GM23248 (cell line): ENCODE measurements at regions not wholly inside any gene's neighbourhood (a gene's known extent, or its start where the extent isn't known, plus 50 kb on each side); places are given as distances from the start of the nearest gene placed in this dataset.

Experiments used
- EZH2 ChIP-seq: fragments of 200-600 bp; sonication (generic); IDR thresholded peaks from 2 replicates; pipeline ENCODE4 v1.6.1; 2018; ENCODE audit warnings: antibody characterized with exemption, mild to moderate bottlenecking; ENCODE audit not compliant: insufficient read depth, poor library complexity, severe bottlenecking
- EZH2phosphoT487 ChIP-seq: fragments of 200-600 bp; sonication (generic); IDR thresholded peaks from 2 replicates; pipeline ENCODE4 v1.6.1; 2018; ENCODE audit warnings: antibody characterized with exemption, moderate library complexity, mild to moderate bottlenecking, low read depth; ENCODE audit not compliant: insufficient read depth

GRCh38 chr20:48463916-48464315 is 363.9 kb downstream of the PREX1 start:
- TF ChIP-seq EZH2 (no peak), EZH2phosphoT487 (no peak)
